GM18870 (cell line): ENCODE measurements at regions not wholly inside any gene's neighbourhood (a gene's known extent, or its start where the extent isn't known, plus 50 kb on each side); places are given as distances from the start of the nearest gene placed in this dataset.
"Not testable (repeated sequence)": the region's sequence is repeated elsewhere in the genome, so short reads cannot be mapped to it uniquely, and the experiment has no call there.

Experiments
- ATAC-seq: cut with Tn5 transposase; IDR thresholded peaks from one replicate; pipeline ENCODE4 v1.9.1; 2021; ENCODE audit warnings: moderate library complexity; ENCODE audit not compliant: unreplicated experiment

- no peak for ATAC-seq
These were observed 173.6 kb downstream of the IRF8 start for GRCh38 chr16:86072328-86073102.

- ATAC-seq, result no peak
These were observed 174.2 kb downstream of the IRF8 start for GRCh38 chr16:86073103-86073625.

GRCh38 chr16:86073763-86074493, 175.0 kb downstream of the IRF8 start:
- ATAC-seq, result no peak

- ATAC-seq, result no peak
These were observed 175.9 kb downstream of the IRF8 start for GRCh38 chr16:86074651-86075487.

- ATAC-seq, result no peak
These were observed 176.5 kb downstream of the IRF8 start for GRCh38 chr16:86075488-86075785.

- no peak for ATAC-seq
These were observed 177.0 kb downstream of the IRF8 start for GRCh38 chr16:86075839-86076440.

GRCh38 chr16:86076606-86077005, 177.6 kb downstream of the IRF8 start:
- ATAC-seq, result no peak

GRCh38 chr16:86077243-86077940, 178.4 kb downstream of the IRF8 start:
- no peak for ATAC-seq

- no peak for ATAC-seq
These were observed 179.2 kb downstream of the IRF8 start for GRCh38 chr16:86078121-86078600.

GRCh38 chr16:86078711-86079110, 179.7 kb downstream of the IRF8 start:
- not testable (repeated sequence) for ATAC-seq

- ATAC-seq, result no peak
These were observed 180.4 kb downstream of the IRF8 start for GRCh38 chr16:86079255-86079885.

GRCh38 chr16:86080131-86080875, 181.3 kb downstream of the IRF8 start:
- no peak for ATAC-seq

GRCh38 chr16:86080982-86081381, 182.0 kb downstream of the IRF8 start:
- no peak for ATAC-seq

GRCh38 chr16:86082418-86083030, 183.6 kb downstream of the IRF8 start:
- ATAC-seq, result no peak

GRCh38 chr16:86083382-86084002, 184.5 kb downstream of the IRF8 start:
- no peak for ATAC-seq

- no peak for ATAC-seq
These were observed 186.2 kb downstream of the IRF8 start for GRCh38 chr16:86085161-86085611.

- no peak for ATAC-seq
These were observed 186.8 kb downstream of the IRF8 start for GRCh38 chr16:86085795-86086194.

- no peak for ATAC-seq
These were observed 187.5 kb downstream of the IRF8 start for GRCh38 chr16:86086471-86086870.
